GM06990 (cell line): ENCODE measurements at regions not wholly inside any gene's neighbourhood (a gene's known extent, or its start where the extent isn't known, plus 50 kb on each side); places are given as distances from the start of the nearest gene placed in this dataset.

Experiments used
- DNase-seq: peaks from one replicate; pipeline ENCODE4 v3.0.0-alpha.2; 2011; ENCODE audit not compliant: insufficient read length; ENCODE audit errors: extremely low read depth
- H3K27me3 ChIP-seq: replicated peaks from 2 replicates; pipeline ENCODE4 v1.6.0; 2011; ENCODE audit warnings: low read length; ENCODE audit not compliant: control insufficient read depth, insufficient read depth
- H3K36me3 ChIP-seq: 2 replicates; pipeline ENCODE4 v1.5.1; 2011; ENCODE audit warnings: low read length; ENCODE audit not compliant: control insufficient read depth, insufficient read depth
- H3K4me3 ChIP-seq: replicated peaks from 2 replicates; pipeline ENCODE4 v1.5.1; 2011; ENCODE audit warnings: low read depth, mild to moderate bottlenecking, control low read depth, low read length
- TF ChIP-seq, protein P1 (sequence below): IDR thresholded peaks from 2 replicates; pipeline ENCODE4 v1.5.1; 2011; ENCODE audit warnings: low read length, control low read depth, mild to moderate bottlenecking, inconsistent platforms; ENCODE audit not compliant: insufficient read depth, poor library complexity, severe bottlenecking

DNA sequence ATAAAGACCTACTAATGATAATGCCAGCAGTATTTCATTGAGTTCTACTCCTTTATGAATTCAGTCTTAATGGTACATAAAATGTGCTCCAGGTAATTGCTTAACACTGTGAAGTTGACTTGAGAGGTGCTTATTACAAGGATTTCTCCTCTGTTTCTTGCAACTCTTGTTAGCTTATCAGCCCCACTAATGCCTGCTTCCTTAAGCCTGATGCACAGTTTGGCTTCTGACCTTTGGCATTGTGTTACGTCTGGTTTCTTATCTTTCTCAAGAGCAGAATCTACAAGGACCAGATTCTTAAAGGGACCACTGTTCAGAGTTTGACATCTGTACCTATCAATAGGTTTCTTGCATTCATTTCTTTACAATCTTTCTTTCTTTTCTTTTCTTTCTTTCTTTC lies 223.9 kb upstream of the CWC22 start:
- TF ChIP-seq, protein P1, sequence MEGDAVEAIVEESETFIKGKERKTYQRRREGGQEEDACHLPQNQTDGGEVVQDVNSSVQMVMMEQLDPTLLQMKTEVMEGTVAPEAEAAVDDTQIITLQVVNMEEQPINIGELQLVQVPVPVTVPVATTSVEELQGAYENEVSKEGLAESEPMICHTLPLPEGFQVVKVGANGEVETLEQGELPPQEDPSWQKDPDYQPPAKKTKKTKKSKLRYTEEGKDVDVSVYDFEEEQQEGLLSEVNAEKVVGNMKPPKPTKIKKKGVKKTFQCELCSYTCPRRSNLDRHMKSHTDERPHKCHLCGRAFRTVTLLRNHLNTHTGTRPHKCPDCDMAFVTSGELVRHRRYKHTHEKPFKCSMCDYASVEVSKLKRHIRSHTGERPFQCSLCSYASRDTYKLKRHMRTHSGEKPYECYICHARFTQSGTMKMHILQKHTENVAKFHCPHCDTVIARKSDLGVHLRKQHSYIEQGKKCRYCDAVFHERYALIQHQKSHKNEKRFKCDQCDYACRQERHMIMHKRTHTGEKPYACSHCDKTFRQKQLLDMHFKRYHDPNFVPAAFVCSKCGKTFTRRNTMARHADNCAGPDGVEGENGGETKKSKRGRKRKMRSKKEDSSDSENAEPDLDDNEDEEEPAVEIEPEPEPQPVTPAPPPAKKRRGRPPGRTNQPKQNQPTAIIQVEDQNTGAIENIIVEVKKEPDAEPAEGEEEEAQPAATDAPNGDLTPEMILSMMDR, result no peak
- Histone ChIP-seq H3K27me3 (no peaks in the 10 kb centered on the region), H3K4me3 (no peak overlapping the region), H3K36me3 (no peaks in the 10 kb centered on the region)
- DNase-seq, result no peak

DNA sequence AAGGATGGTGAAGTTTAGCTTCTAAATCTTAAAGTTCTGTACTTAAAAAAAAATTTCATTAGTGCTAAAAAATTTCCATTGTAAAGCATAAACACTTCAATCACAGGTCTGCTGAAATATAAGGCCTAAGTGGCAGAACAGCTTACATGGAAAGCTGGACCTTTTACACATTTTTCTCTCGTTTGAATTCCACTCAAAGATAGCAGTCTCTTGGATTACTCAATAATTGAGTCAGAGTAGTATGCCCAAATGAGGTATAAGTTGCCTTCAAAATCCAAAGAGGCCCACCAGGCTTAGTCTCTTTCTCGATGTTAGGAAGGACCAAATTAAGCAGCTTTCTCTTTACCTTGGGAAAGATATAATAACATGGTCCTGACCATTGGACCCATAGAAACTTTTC lies 220.4 kb upstream of the CWC22 start:
- no peak for DNase-seq
- H3K36me3 ChIP-seq, result no peaks in the 10 kb centered on the region
- TF ChIP-seq, protein P1, result no peak
- no peaks in the 10 kb centered on the region for H3K27me3 ChIP-seq
- H3K4me3 ChIP-seq, result no peak overlapping the region

DNA sequence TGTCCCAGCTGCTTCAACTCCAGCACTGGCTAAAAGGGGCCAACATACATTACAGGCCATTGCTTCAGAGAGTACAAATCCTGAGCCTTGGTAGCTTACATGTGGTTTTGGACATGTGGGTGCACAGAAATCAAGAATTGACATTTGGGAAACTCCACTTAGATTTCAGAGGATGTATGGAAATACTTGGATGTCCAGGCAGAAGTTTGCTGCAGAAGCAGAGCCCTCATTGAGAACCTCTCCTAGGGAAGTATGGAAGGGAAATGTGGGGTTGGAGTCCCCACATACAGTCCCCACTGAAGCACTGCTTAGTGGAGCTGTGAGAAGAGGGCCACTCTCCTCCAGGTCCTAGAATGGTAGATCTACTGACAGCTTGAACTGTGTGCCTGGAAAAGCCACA lies 218.0 kb upstream of the CWC22 start:
- DNase-seq, result no peak
- TF ChIP-seq, protein P1, result no peak
- no peaks in the 10 kb centered on the region for H3K36me3 ChIP-seq
- H3K4me3 ChIP-seq, result no peak overlapping the region
- H3K27me3 ChIP-seq, result no peaks in the 10 kb centered on the region

DNA sequence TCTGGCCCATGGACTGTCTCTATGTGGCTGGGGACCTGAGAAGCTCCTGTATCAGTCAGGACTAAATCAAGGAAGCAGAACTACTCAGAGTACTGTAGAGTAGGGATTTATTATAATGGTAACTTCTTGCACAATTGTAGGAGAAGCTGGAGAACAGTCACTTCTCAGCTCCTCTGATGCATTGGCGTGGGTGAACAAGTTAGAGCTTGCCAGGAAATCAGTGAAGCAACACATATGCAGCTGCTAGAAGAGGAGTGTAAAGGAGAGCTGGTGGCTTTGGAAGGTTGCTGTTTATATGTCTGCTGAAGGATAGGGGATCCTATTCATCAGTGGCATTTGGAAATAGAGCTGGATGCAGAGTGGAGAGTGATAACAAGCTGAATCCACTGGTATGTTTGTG lies 215.5 kb upstream of the CWC22 start:
- TF ChIP-seq, protein P1, result no peak
- no peak for DNase-seq
- Histone ChIP-seq H3K36me3 (no peaks in the 10 kb centered on the region), H3K4me3 (no peak overlapping the region), H3K27me3 (no peaks in the 10 kb centered on the region)

- TF ChIP-seq, protein P1, result no peak
- no peaks in the 10 kb centered on the region for H3K36me3 ChIP-seq
- no peak for DNase-seq
Measured at GRCh38 chr2:180219491-180219890, 212.4 kb upstream of the CWC22 start.

DNA sequence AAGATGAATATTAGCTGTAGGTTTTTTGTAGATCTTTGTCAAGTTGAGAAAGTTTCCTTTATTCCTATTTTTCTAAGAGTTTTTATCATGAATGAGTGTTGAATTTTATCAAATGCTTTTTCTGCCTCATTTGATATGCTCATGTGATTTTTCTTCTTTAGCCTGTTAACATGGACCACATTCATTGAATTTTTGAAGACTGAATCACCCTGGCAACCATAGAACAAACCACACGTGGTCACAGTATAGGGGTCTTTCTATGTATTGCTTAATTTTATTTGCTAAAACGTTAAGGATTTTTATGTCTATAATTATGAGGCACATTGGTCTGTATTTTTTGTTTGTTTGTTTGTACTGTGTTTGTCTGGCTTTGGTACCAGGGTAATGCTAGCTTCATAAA lies 201.7 kb upstream of the CWC22 start:
- Histone ChIP-seq H3K27me3 (no peaks in the 10 kb centered on the region), H3K4me3 (no peak overlapping the region), H3K36me3 (no peaks in the 10 kb centered on the region)
- TF ChIP-seq, protein P1, result no peak
- no peak for DNase-seq

More at GRCh38 chr2:180219491-180219890, 212.4 kb upstream of the CWC22 start:
- Histone ChIP-seq H3K4me3 (no peak overlapping the region), H3K27me3 (no peaks in the 10 kb centered on the region)
